Activated CD4-positive, alpha-beta memory T cell treated with anti-CD3 and anti-CD28 coated beads, Interleukin-2, amount 10 ng/mL, durations not matched to agents 7 days and 5 days (primary cell): ENCODE measurements at regions not wholly inside any gene's neighbourhood (a gene's known extent, or its start where the extent isn't known, plus 50 kb on each side); places are given as distances from the start of the nearest gene placed in this dataset.

Experiments
- CTCF ChIA-PET: fragments of 350-600 bp; sonication (Branson Sonifier 250); formaldehyde crosslinking; loops from one replicate; lab custom pipeline; 2021; ENCODE audit warnings: antibody characterized with exemption, inconsistent platforms; lab: Charles Lee
- POLR2A ChIA-PET: fragments of 350-600 bp; sonication (Branson Sonifier 250); formaldehyde crosslinking; loops from one replicate; lab custom pipeline; 2021; ENCODE audit warnings: antibody characterized with exemption; lab: Charles Lee
- DNase-seq: peaks from one replicate; pipeline ENCODE4 v3.0.0-alpha.2; 2020
- H3K27ac Mint-ChIP-seq: one replicate; pipeline ENCODE4 v1.8.0; 2021; ENCODE audit warnings: mild to moderate bottlenecking, mixed read lengths
- H3K27me3 Mint-ChIP-seq: one replicate; pipeline ENCODE4 v1.8.0; 2021; ENCODE audit warnings: mixed read lengths
- H3K36me3 Mint-ChIP-seq: one replicate; pipeline ENCODE4 v1.8.0; 2021; ENCODE audit warnings: low read depth, mixed read lengths
- H3K4me1 Mint-ChIP-seq: one replicate; pipeline ENCODE4 v1.8.0; 2021; ENCODE audit warnings: mixed read lengths
- H3K4me3 Mint-ChIP-seq: one replicate; pipeline ENCODE4 v1.8.0; 2021; ENCODE audit warnings: mild to moderate bottlenecking, mixed read lengths
- H3K9me3 Mint-ChIP-seq: one replicate; pipeline ENCODE4 v1.8.0; 2021; ENCODE audit warnings: mixed read lengths

- H3K4me1 Mint-ChIP-seq: peaks cover 45% of the 10 kb centered on the region
- no peak overlapping the region for H3K4me3 Mint-ChIP-seq
- no peak for DNase-seq
- H3K27ac Mint-ChIP-seq: no peak overlapping the region
- no peaks in the 10 kb centered on the region for H3K27me3 Mint-ChIP-seq
- peaks cover 8% of the 10 kb centered on the region for H3K36me3 Mint-ChIP-seq
- POLR2A ChIA-PET: interaction anchor here (1.3 kb wide), 1 partner anchor 11 kb away, joined by 3 read pairs; no protein-coding TSS in a partner anchor
- H3K9me3 Mint-ChIP-seq: no peaks in the 10 kb centered on the region
- CTCF ChIA-PET: interaction anchor here (1.8 kb wide), 1 partner anchor 8 kb away, joined by 5 read pairs; no protein-coding TSS in a partner anchor
These were observed 112.9 kb upstream of the STK17B start for GRCh38 chr2:196284144-196284844.

- peaks cover 44% of the 10 kb centered on the region for H3K4me1 Mint-ChIP-seq
- peak overlapping the region; percentile 11 for H3K4me3 Mint-ChIP-seq
- CTCF ChIA-PET: interaction anchor here (1.2 to 1.8 kb wide), 2 partner anchors 9 to 217 kb away, joined by 3 to 5 read pairs; partner anchors contain the start of gene DNAH7
- H3K9me3 Mint-ChIP-seq: no peaks in the 10 kb centered on the region
- peaks cover 3% of the 10 kb centered on the region for H3K36me3 Mint-ChIP-seq
- POLR2A ChIA-PET: interaction anchor here (1.2 to 1.7 kb wide), 3 partner anchors 11 to 118 kb away, joined by 3 read pairs; no protein-coding TSS in a partner anchor
- no peaks in the 10 kb centered on the region for H3K27me3 Mint-ChIP-seq
- H3K27ac Mint-ChIP-seq: no peak overlapping the region
- DNase-seq: no peak
These were observed 113.6 kb upstream of the STK17B start for GRCh38 chr2:196284866-196285557.

- DNase-seq: no peak
- Mint-ChIP-seq H3K4me3 (no peak overlapping the region), H3K9me3 (no peaks in the 10 kb centered on the region), H3K27me3 (no peaks in the 10 kb centered on the region), H3K4me1 (peaks cover 60% of the 10 kb centered on the region), H3K36me3 (peaks cover 3% of the 10 kb centered on the region), H3K27ac (no peak overlapping the region)
- ChIA-PET POLR2A (no interaction called here), CTCF (no interaction called here)
These were observed 115.4 kb upstream of the STK17B start for GRCh38 chr2:196286821-196287220.

- Mint-ChIP-seq H3K27me3 (no peaks in the 10 kb centered on the region), H3K36me3 (peaks cover 3% of the 10 kb centered on the region), H3K9me3 (no peaks in the 10 kb centered on the region), H3K4me3 (no peak overlapping the region), H3K4me1 (peaks cover 67% of the 10 kb centered on the region), H3K27ac (no peak overlapping the region)
- no peak for DNase-seq
- ChIA-PET POLR2A (no interaction called here), CTCF (no interaction called here)
These were observed 116.1 kb upstream of the STK17B start for GRCh38 chr2:196287523-196287922.

GRCh38 chr2:196288006-196288538 lies 116.7 kb upstream of the STK17B start:
- ChIA-PET CTCF (no interaction called here), POLR2A (no interaction called here)
- H3K9me3 Mint-ChIP-seq: no peaks in the 10 kb centered on the region
- no peak overlapping the region for H3K4me3 Mint-ChIP-seq
- DNase-seq: no peak
- H3K36me3 Mint-ChIP-seq: peaks cover 3% of the 10 kb centered on the region
- H3K27ac Mint-ChIP-seq: no peak overlapping the region
- H3K4me1 Mint-ChIP-seq: peaks cover 70% of the 10 kb centered on the region
- H3K27me3 Mint-ChIP-seq: no peaks in the 10 kb centered on the region

- Mint-ChIP-seq H3K27me3 (no peaks in the 10 kb centered on the region), H3K4me3 (no peak overlapping the region), H3K9me3 (no peaks in the 10 kb centered on the region), H3K27ac (peak overlapping the region; percentile 3), H3K4me1 (peaks cover 72% of the 10 kb centered on the region), H3K36me3 (peaks cover under 1% of the 10 kb centered on the region)
- no peak for DNase-seq
- CTCF ChIA-PET: interaction anchor here (1.0 kb wide), 1 partner anchor 9 kb away, joined by 4 read pairs; no protein-coding TSS in a partner anchor
- POLR2A ChIA-PET: interaction anchor here (1.5 to 2.2 kb wide), 3 partner anchors 12 to 126 kb away, joined by 4 to 8 read pairs (median 6); partner anchors contain the start of gene STK17B
These were observed 117.6 kb upstream of the STK17B start for GRCh38 chr2:196289000-196289399.

GRCh38 chr2:196290136-196290535 lies 118.8 kb upstream of the STK17B start:
- Mint-ChIP-seq H3K27ac (no peak overlapping the region), H3K27me3 (no peaks in the 10 kb centered on the region), H3K9me3 (no peaks in the 10 kb centered on the region), H3K36me3 (no peaks in the 10 kb centered on the region), H3K4me1 (peaks cover 65% of the 10 kb centered on the region), H3K4me3 (no peak overlapping the region)
- ChIA-PET POLR2A (interaction anchor here (1.0 to 2.2 kb wide), 6 partner anchors 14 to 158 kb away, joined by 3 to 8 read pairs (median 4); partner anchors contain the start of gene STK17B), CTCF (interaction anchor here (0.7 to 1.6 kb wide), 8 partner anchors 8 to 222 kb away, joined by 3 to 8 read pairs (median 4); partner anchors contain the start of gene DNAH7)
- no peak for DNase-seq

- Mint-ChIP-seq H3K4me3 (no peak overlapping the region), H3K27me3 (no peaks in the 10 kb centered on the region), H3K36me3 (no peaks in the 10 kb centered on the region), H3K27ac (no peak overlapping the region), H3K4me1 (peaks cover 60% of the 10 kb centered on the region), H3K9me3 (no peaks in the 10 kb centered on the region)
- ChIA-PET POLR2A (interaction anchor here (1.0 to 2.2 kb wide), 5 partner anchors 108 to 158 kb away, joined by 3 to 8 read pairs (median 5); partner anchors contain the start of gene STK17B), CTCF (interaction anchor here (0.7 to 1.6 kb wide), 7 partner anchors 10 to 222 kb away, joined by 3 to 8 read pairs (median 4); partner anchors contain the start of gene DNAH7)
- no peak for DNase-seq
These were observed 119.2 kb upstream of the STK17B start for GRCh38 chr2:196290569-196290968.

- Mint-ChIP-seq H3K27ac (no peak overlapping the region), H3K4me3 (no peak overlapping the region), H3K27me3 (no peaks in the 10 kb centered on the region), H3K36me3 (no peaks in the 10 kb centered on the region), H3K9me3 (no peaks in the 10 kb centered on the region), H3K4me1 (peaks cover 58% of the 10 kb centered on the region)
- no peak for DNase-seq
- CTCF ChIA-PET: interaction anchor here (1.1 to 1.6 kb wide), 3 partner anchors 47 to 213 kb away, joined by 3 to 8 read pairs (median 4); no protein-coding TSS in a partner anchor
- POLR2A ChIA-PET: interaction anchor here (0.8 to 1.8 kb wide), 3 partner anchors 115 to 132 kb away, joined by 3 to 5 read pairs (median 4); no protein-coding TSS in a partner anchor
These were observed 120.0 kb upstream of the STK17B start for GRCh38 chr2:196291426-196291825.

GRCh38 chr2:196291873-196292800 lies 120.8 kb upstream of the STK17B start:
- H3K36me3 Mint-ChIP-seq: no peaks in the 10 kb centered on the region
- H3K27ac Mint-ChIP-seq: peak overlapping the region; percentile 42
- POLR2A ChIA-PET: interaction anchor here (0.8 to 1.8 kb wide), 5 partner anchors 12 to 133 kb away, joined by 3 to 5 read pairs (median 3); no protein-coding TSS in a partner anchor
- H3K9me3 Mint-ChIP-seq: no peaks in the 10 kb centered on the region
- H3K4me1 Mint-ChIP-seq: peaks cover 54% of the 10 kb centered on the region
- CTCF ChIA-PET: interaction anchor here (0.7 to 1.2 kb wide), 4 partner anchors 16 to 161 kb away, joined by 3 to 4 read pairs (median 3); no protein-coding TSS in a partner anchor
- H3K27me3 Mint-ChIP-seq: no peaks in the 10 kb centered on the region
- no peak for DNase-seq
- H3K4me3 Mint-ChIP-seq: no peak overlapping the region

GRCh38 chr2:196293751-196294515 lies 122.6 kb upstream of the STK17B start:
- Mint-ChIP-seq H3K4me3 (no peak overlapping the region), H3K27ac (no peak overlapping the region), H3K4me1 (peaks cover 39% of the 10 kb centered on the region), H3K27me3 (no peaks in the 10 kb centered on the region), H3K36me3 (no peaks in the 10 kb centered on the region), H3K9me3 (no peaks in the 10 kb centered on the region)
- ChIA-PET CTCF (interaction anchor here (1.0 to 1.4 kb wide), 2 partner anchors 14 to 42 kb away, joined by 3 read pairs; no protein-coding TSS in a partner anchor), POLR2A (no interaction called here)
- no peak for DNase-seq
